GM12892 (cell line): ENCODE measurements at regions not wholly inside any gene's neighbourhood (a gene's known extent, or its start where the extent isn't known, plus 50 kb on each side); places are given as distances from the start of the nearest gene placed in this dataset.

Experiments
- POLR2A ChIP-seq: IDR thresholded peaks from 2 replicates; pipeline ENCODE4 v1.6.1; 2011; ENCODE audit warnings: low read depth, low read length, control low read depth
- POLR2AphosphoS5 ChIP-seq: IDR thresholded peaks from 2 replicates; pipeline ENCODE4 v1.6.1; 2011; ENCODE audit warnings: low read depth, low read length, control low read depth
- TAF1 ChIP-seq: IDR thresholded peaks from 2 replicates; pipeline ENCODE4 v1.6.1; 2011; ENCODE audit warnings: low read depth, mild to moderate bottlenecking, control low read depth, low read length, borderline replicate concordance

- TF ChIP-seq POLR2A (no peak), TAF1 (no peak), POLR2AphosphoS5 (no peak)
Measured at GRCh38 chr6:139572001-139572400, 197.6 kb upstream of the CITED2 start.
